ENCODE measurements at regions not wholly inside any gene's neighbourhood (a gene's known extent, or its start where the extent isn't known, plus 50 kb on each side); places are given as distances from the start of the nearest gene placed in this dataset.
"Not testable (repeated sequence)": the region's sequence is repeated elsewhere in the genome, so short reads cannot be mapped to it uniquely, and the experiment has no call there.

DNA sequence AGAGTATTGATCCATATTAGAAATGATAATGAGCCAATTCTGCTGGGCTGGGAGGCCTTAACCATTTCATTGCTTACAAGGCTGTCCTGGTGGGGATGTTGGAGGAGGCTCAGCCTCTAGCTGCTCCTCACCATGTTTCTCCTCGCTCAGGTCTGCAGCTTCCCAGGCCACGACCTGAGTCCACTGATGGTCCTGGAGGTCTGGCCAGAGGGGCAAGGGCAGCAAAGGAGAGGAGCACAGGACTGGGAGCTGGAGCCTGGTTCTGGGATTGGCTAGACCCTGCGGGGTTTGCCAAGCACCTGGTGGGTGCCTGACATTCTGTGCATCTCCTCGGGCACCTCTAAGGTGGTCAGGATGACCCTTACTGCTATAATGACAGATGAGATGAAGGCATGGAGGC is 92.6 kb downstream of the KIF26A start:
- no peak for DNase-seq (ENCODE audit: low read depth)

DNA sequence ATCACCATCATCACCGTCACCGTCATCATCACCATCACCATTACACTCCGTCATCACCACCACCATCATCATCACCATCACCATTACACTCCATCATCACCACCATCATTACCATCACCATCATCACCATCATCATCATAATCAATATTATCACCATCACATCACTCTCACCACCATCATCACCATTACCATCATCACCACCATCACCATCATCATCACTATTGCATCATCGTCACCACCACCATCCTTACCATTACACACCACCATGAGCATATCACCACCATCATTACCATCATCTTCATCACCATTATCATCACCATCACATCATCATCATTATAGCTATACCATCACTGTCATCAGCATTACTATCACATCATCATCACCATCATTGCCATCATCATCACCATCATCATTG is 93.7 kb downstream of the KIF26A start:
- DNase-seq (ENCODE audit: low read depth), result no peak

GRCh38 chr14:104234007-104234786 is 95.8 kb downstream of the KIF26A start:
- not testable (repeated sequence) for DNase-seq (ENCODE audit: low read depth)

- no peak for DNase-seq (ENCODE audit: low read depth)
Measured at GRCh38 chr14:104235686-104236085, 97.3 kb downstream of the KIF26A start.

DNA sequence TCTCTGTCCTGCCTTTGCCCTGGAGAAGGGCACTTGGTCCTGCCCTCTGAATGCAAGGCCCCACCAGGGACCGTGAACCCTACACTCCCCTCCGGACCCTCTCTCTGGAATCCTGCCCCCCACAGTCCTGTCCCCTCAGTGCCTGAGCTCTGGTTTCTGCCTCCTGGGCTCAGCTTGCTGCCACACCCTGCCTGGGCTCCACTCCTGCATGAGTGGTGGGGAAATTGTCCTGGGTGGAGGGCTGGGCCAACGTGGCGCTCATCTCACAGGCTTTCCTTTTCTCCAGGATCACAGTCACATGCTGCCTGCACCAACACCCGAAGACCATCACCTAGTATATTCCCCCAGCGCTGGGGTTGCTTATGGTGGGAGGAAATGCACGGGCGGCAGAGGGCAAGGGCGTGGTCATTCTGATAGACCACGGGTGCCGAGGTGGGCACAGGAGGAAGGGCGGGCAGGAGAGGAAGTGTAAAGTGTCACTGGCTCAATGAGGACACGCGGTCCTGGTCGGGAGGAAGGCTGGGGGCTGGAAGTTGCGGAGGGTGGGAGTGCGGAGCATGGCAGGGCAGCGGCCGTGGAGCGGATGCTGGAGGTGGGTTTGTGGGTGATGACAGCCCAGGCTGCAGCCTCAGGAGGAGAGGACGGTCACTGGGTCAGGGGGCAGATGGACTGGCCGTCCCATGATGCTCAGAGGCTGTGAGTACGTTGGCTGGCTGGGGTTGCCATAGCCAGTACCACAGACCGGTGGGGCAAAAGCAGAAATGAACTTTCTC is 99.5 kb downstream of the KIF26A start:
- DNase-seq (ENCODE audit: low read depth), result no peak

DNA sequence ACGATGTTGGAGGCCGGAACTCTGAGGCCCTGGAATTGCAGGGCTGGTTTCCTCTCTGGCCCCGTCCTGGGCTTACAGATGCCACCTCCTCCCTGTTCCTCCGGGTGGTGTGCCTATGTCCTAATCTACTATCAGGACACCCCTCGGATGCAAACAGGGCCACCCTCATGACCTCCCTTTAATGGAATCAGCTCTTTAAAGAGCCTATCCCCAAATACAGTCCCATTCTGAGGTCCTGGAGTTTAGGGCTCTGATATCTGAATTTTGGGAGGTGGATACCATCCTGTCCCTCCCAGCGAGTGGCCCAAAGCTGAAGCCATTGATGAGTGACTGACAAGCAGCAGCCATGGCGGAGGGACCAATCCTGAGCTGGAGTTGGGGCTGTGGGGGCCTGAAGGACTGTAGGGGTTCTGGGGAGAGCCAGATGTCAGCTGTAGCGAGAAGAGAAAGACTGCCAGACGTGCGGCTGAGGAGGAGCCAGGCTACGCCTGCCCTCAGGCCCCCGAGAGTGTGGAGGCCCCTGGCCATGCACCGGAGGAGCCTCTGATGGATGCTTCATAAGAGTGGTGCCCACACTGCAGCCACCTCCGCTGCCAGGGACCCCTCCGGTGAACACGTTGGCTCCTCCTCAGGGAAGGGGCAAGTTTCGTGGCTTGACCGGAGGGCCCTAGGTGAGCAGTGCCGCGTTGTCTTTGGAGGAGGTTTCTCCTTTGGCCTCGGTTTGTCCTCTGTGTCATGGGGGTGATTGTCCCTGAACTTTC is 100.2 kb downstream of the KIF26A start:
- DNase-seq (ENCODE audit: low read depth), result no peak

DNA sequence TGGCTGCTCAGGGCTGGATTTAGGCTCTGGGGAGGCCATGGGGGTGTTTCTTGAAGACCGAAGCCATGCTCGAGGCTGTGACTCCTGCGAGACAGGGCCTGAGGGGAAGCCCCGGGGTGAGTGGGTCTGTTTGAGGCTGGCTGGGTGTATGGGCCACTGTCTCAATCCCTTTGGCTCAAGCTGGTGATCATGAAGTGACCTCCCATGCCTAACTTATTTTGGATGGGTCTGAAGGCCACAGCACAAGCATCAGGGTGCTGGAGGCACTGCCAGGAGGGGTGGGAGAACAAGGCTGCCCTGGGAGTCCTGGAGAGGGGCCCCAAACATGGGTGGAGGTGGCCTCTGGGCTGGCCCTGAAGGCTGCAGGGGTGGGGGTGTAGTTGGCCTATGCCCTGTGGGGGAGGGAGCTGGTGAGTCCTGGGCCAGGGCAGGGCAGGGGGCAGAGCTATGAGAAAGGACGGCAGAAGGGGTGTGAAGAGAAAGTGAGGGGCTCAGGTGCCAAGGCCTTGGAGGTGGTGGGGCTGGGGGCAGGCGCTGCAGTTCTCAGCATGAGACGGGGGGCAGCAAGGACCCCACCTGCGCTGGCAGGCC is 100.9 kb downstream of the KIF26A start:
- no peak for DNase-seq (ENCODE audit: low read depth)

GRCh38 chr14:104239861-104240301 is 101.5 kb downstream of the KIF26A start:
- no peak for DNase-seq (ENCODE audit: low read depth)

GRCh38 chr14:104240434-104241157 is 102.2 kb downstream of the KIF26A start:
- DNase-seq (ENCODE audit: low read depth), result no peak

DNA sequence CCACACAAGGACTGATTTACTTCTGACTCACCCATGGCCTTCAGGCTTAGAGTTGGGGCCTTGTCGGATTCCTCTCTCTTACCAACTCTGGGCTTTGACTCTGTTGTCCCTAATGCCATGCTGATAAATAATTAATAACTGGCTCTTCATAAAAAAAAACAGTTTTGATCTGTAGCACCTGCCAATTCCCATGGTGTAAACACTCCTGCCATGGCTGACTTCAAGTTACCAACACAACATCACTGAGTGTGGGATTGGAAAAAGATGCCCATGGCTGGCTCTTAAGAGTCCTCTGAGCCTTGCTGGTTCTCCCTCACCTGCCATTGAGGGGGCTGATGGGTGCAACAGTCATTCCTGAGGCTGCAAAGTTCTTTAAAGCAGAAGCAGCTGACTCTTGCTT is 104.8 kb downstream of the KIF26A start:
- DNase-seq (ENCODE audit: low read depth), result no peak

- DNase-seq (ENCODE audit: low read depth), result no peak
Measured at GRCh38 chr14:104244221-104245011, 106.0 kb downstream of the KIF26A start.

DNA sequence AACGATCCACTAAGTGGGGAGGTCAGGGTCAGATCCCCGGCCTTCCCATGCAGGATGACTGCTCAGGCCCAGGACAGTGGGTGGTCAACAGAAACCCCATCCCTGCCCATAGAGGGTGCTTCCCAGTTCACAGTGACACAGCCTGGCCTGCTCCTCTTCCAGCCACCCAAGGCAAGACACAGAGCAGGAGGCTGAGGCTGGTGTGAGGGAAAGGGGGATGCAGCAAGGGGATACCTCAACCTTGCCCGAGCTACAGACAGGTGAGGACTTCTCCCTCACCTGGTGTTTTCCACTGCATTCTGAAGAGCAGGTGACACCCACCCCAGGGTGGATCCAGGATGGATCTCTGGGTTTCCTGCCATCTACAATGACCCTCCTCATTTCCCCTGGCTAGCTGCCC is 106.7 kb downstream of the KIF26A start:
- no peak for DNase-seq (ENCODE audit: low read depth)

DNA sequence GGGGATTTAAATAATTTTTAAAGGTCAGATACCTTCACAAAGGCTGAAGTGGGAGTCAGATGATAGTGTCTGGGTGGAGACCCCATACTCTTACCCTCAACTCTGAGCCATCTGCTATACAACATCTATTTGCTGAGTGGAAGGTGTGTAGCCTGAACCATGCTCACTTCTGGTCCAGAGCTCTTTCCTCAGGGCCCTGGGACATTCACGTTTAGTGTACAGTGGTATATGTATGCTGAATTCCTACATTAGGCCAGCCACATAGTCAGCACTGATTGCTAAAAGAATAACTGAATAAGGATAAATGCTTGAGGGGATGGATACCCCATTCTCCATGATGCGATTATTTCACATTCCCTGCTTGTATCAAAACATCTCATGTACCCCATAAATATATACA is 107.3 kb downstream of the KIF26A start:
- no peak for DNase-seq (ENCODE audit: low read depth)

DNA sequence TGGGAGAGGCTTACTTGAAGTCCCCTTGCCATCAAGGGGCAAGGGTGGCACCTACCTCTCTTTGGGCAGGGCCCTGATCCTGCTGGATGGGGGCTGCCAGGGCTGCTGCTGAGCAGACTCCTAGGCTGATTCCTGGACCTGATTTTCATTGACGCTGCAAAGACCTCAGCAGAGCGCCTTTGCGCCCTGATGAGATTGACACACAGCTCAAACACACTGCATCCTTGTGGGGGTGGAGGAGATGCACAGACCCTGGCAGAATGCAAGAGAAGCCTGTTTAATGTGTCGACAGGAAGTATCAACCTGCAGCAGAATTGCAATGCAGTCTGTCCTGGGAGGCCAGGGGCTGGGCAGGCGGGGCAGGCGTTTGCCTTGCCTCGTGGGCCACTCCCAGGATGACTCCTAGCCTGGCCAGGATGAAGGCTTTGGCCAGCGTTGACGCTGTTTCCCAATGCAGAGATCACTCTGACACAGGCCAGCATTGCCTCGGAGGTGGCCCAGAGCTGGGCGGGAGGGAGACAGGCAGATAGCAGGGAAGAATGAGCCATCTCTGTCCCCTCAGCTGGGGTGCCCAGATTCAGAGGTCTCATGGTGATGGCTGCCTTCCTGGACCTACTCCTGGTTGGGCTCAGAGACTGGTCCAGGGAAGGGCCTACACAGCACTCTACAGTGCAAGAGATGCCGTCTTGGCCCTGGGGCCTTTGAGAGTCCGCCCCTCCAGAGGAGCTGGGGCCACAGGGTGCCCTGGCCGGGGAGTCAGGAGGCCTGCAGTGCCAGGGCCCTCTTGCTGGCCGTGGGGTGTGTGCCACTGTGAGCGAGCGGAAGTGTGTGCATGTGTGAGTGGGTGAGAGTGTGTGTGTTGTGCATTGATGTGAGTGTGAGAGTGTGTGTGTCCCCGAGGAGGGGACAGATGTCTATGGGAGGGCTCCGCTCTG is 108.3 kb downstream of the KIF26A start:
- DNase-seq (ENCODE audit: low read depth), result no peak

DNA sequence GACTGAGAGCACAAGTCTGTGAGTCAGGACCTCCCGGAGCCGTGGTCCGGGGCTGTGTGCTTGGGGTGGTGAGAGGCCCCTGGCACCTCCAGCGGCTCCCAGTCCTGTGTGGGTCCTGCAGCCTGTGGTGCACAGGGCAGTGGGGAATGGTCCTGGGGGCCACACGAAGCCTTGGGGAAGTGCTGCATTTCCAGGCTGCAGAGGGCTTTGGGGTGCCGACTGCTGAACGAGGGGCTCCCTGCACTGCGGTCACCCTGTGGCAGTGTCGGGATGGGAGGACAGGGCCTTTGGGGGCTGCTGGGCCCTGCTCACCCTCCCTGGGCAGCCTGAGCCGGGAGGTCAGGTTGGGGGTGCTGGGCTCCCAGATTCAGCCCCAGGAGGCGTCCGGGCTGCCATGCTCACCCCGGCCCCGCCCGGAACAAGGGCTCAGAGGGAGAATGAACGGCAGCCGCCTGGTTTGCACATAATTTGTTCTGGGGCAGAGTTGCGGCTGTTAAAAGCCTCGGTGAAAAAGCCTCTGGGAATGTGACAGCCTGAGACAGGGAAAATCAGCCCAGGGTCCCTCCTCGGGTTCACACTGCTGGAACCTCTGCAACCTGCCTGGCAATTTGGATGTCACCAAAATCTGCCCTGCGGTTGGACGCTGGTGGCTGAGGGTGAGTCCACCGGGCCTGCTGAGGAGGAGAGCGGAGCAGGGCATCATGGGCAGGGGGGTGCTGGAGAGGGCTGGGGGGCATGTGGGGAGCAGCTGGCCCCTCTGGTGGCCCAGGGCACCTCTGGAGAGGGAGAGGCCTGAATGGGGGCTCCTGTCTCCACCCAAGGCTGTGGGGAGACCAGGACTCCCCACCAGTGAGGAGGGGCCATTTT is 109.2 kb downstream of the KIF26A start:
- DNase-seq (ENCODE audit: low read depth), result no peak

DNA sequence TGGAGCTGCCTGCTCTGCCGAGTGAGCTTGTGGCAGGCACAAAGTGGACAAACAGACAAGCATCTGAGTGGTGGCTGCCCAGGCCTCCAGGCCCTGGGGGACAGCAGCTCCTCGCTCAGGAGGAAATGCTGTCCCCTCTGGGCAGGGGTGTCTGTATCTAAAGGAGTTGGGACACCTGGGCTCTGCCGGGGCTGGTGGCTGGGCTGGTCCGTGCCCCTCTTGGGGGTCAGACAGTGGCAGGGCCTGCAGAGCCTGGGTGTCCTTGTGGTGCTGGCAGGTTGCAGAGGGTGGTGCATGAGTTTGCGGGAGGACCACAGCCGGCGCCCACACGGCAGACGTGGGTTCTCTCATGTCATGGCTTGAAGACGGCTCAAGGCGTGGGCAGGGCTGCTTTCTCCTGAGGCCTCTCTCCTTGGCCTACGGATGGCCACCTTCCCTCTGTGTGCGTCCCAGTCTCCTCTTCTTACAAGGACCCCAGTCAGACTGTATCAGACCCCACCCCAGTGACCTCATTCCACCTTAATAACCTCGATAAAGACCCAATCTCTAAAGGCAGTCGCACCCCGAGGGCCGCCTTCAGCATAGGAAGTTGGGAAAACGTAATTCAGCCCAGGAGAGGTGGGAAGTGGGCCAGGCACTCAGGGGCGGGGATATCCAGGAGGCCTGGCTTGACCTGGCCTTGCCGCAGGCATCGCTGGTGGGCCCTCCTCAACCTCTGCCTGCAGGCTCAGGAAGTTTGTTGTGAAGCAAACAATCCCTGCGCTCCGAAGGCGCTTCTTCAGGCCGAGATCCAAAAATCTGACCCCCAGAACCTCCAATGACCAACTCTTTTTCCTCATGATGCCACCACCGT is 110.0 kb downstream of the KIF26A start:
- no peak for DNase-seq (ENCODE audit: low read depth)

DNA sequence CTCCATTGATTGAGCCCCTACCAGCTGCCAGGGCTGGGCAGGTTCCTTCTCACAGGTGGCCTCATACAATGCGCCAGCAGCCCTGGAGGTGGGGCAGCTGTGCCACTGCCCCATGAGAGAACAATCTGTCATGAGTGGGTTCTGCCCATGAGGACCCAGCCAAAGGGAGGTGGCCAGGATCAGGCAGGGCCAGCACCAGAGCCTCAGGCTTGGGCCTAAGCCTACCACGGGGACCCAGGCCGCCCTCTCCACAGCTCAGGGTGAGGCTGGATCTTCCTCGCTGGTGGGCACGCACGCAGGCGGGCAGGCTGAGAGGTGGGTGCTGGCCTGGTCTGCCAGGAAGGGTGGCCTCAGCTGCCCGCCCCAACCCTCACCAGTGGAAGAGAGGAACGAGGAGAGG is 110.7 kb downstream of the KIF26A start:
- no peak for DNase-seq (ENCODE audit: low read depth)

- no peak for DNase-seq (ENCODE audit: low read depth)
Measured at GRCh38 chr14:104249706-104250105, 111.3 kb downstream of the KIF26A start.

Measured in non-pigmented ciliary epithelial cell (primary cell).